Common myeloid progenitor, CD34-positive (primary cell): ENCODE measurements at regions not wholly inside any gene's neighbourhood (a gene's known extent, or its start where the extent isn't known, plus 50 kb on each side); places are given as distances from the start of the nearest gene placed in this dataset.

ENCODE experiments used
- CTCF ChIA-PET: fragments of 350-600 bp; sonication (Branson Sonifier 250); formaldehyde crosslinking; loops from one replicate; lab custom pipeline; 2021; ENCODE audit warnings: antibody characterized with exemption; lab: Charles Lee
- POLR2A ChIA-PET: fragments of 350-600 bp; sonication (Branson Sonifier 250); formaldehyde crosslinking; loops from one replicate; lab custom pipeline; 2021; ENCODE audit warnings: antibody characterized with exemption; lab: Charles Lee
- DNase-seq, 3 donors: peaks; one replicate each; pipeline versions ENCODE4 v3.0.0 to v3.0.0-alpha.2; 2013
- H3K27ac ChIP-seq, 2 experiments: 1 replicate in 1 of 2; 2 replicates in 1 of 2; pipeline ENCODE4 v1.7.0; 2013; ENCODE audit warnings: inconsistent platforms in 2 of 2, low read length in 2 of 2, mild to moderate bottlenecking in 2 of 2, low read depth in 1 of 2, moderate library complexity in 1 of 2; ENCODE audit not compliant: severe bottlenecking in 2 of 2, insufficient read depth in 1 of 2, poor library complexity in 1 of 2
- H3K27me3 ChIP-seq, 5 experiments: replicated peaks in 2 of 5; 1 replicate in 3 of 5; 2 replicates in 2 of 5; pipeline versions ENCODE4 v1.6.1 to v1.7.0; 2013; ENCODE audit warnings: low read length in 4 of 5, mild to moderate bottlenecking in 2 of 5, moderate library complexity in 2 of 5, inconsistent platforms in 1 of 5; ENCODE audit not compliant: insufficient read depth in 5 of 5, control insufficient read depth in 4 of 5
- H3K36me3 ChIP-seq, 4 experiments: 1 replicate in 2 of 4; 2 replicates in 2 of 4; pipeline versions ENCODE4 v1.6.1 to v1.7.0; 2013; ENCODE audit warnings: low read length in 3 of 4, control low read depth in 1 of 4, mild to moderate bottlenecking in 1 of 4; ENCODE audit not compliant: control insufficient read depth in 4 of 4, insufficient read depth in 4 of 4
- H3K4me1 ChIP-seq, 4 experiments: 1 replicate in 3 of 4; 2 replicates in 1 of 4; pipeline versions ENCODE4 v1.6.1 to v1.7.1; 2013; ENCODE audit warnings: low read length in 3 of 4, mild to moderate bottlenecking in 3 of 4, control low read depth in 1 of 4, inconsistent platforms in 1 of 4, moderate library complexity in 1 of 4; ENCODE audit not compliant: control insufficient read depth in 4 of 4, insufficient read depth in 4 of 4; ENCODE audit errors: control extremely low read depth in 1 of 4
- H3K4me3 ChIP-seq, 7 experiments: 1 replicate in 4 of 7; 2 replicates in 3 of 7; pipeline versions ENCODE4 v1.5.1 to v1.7.0; 2013; ENCODE audit warnings: mild to moderate bottlenecking in 7 of 7, low read length in 6 of 7, moderate library complexity in 6 of 7, inconsistent platforms in 2 of 7, low read depth in 2 of 7, control low read depth in 1 of 7; ENCODE audit not compliant: insufficient read depth in 4 of 7, control insufficient read depth in 1 of 7; ENCODE audit errors: extremely low read depth in 1 of 7
- H3K9me3 ChIP-seq, 5 experiments: 1 replicate in 4 of 5; 2 replicates in 1 of 5; pipeline versions ENCODE4 v1.6.1 to v1.7.1; 2013; ENCODE audit warnings: low read length in 4 of 5, mild to moderate bottlenecking in 2 of 5, inconsistent platforms in 1 of 5, low read depth in 1 of 5, moderate library complexity in 1 of 5; ENCODE audit not compliant: control insufficient read depth in 4 of 5, insufficient read depth in 2 of 5; ENCODE audit errors: control extremely low read depth in 1 of 5
- WGBS: methylation state at CpG from one replicate; pipeline ENCODE4 v1.1.5; 2013; ENCODE audit not compliant: insufficient coverage; 5-methylcytosine and 5-hydroxymethylcytosine counted together

DNA sequence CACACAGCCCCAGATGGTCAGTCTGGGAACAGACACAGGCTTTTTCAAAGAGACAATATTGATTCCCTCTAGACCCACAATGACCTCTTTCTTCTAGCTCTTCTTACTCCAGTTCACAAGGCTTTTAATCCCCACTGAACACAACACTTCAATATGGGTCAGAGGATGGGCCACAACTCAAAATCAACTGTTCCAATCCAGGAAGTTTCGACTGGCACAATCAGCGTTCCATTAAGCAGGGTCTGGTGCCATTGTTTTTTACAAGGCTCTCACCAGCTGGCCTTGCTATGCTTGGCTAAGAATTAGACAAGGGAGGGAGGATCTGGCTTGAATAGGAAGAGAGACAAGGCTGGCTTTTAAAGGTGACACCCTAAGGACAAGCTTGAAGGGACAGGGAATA lies 199.4 kb upstream of the SLC24A2 start:
- no peak overlapping the region for H3K27ac ChIP-seq
- H3K36me3 ChIP-seq = no peaks in the 10 kb centered on the region
- no peaks in the 10 kb centered on the region for H3K4me1 ChIP-seq
- ChIA-PET CTCF (no interaction called here), POLR2A (no interaction called here)
- H3K4me3 ChIP-seq = no peak overlapping the region
- no peaks in the 10 kb centered on the region for H3K27me3 ChIP-seq
- no peaks in the 10 kb centered on the region for H3K9me3 ChIP-seq
- 100% methylated on average over 2 of the region's 2 CpGs for WGBS
- DNase-seq = no peak

DNA sequence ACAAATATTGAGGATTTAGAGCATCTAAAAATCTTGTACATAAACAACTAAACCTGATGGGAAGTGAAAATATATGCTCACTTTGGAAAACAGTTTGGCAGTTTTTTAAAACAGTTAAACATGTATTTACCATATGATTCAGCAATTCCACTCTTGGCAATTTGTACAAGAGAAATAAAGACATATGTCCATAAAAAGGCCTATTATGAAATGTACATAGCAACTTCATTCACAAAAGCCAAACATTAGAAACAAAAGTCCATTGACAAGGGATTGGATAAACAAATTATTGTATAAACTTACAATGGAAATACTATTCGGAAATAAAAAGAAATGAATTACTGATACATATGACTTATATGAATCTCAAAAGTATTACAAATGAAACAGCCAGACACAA lies 196.2 kb upstream of the SLC24A2 start:
- Histone ChIP-seq H3K27me3 (no peaks in the 10 kb centered on the region), H3K4me3 (no peak overlapping the region), H3K4me1 (no peaks in the 10 kb centered on the region), H3K9me3 (no peaks in the 10 kb centered on the region), H3K27ac (no peak overlapping the region), H3K36me3 (no peaks in the 10 kb centered on the region)
- POLR2A ChIA-PET = no interaction called here
- CTCF ChIA-PET = no interaction called here
- WGBS = no CpG with 5 or more reads among the region's 1 CpG
- no peak for DNase-seq

DNA sequence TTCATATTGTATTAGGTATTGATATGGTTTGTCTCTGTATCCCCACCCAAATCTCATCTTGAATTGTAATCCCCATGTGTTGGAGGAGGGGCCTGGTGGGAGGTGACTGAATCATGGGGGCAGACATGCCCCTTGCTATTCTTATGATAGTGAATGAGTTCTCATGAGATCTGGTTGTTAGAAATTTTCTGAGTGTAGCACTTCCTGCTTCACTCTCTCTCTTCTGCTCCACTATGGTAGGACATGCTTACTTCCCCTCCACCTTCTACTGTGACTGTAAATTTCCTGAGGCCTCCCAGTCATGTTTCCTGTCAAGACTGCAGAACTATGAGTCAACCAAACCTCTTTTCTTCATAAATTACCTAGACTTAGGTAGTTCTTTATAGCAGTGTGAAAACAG lies 187.4 kb upstream of the SLC24A2 start:
- Histone ChIP-seq H3K4me3 (peak overlapping the region in 1 of 7 experiments; percentile 19), H3K36me3 (no peaks in the 10 kb centered on the region), H3K27me3 (no peaks in the 10 kb centered on the region), H3K9me3 (peaks cover 0 to 3% (median 0%) of the 10 kb centered on the region in 5 experiments), H3K27ac (no peak overlapping the region), H3K4me1 (peaks cover 0 to 13% (median 9%) of the 10 kb centered on the region in 4 experiments)
- peak; percentile 47 to 90 (median 83) for DNase-seq
- POLR2A ChIA-PET = no interaction called here
- CTCF ChIA-PET = no interaction called here

DNA sequence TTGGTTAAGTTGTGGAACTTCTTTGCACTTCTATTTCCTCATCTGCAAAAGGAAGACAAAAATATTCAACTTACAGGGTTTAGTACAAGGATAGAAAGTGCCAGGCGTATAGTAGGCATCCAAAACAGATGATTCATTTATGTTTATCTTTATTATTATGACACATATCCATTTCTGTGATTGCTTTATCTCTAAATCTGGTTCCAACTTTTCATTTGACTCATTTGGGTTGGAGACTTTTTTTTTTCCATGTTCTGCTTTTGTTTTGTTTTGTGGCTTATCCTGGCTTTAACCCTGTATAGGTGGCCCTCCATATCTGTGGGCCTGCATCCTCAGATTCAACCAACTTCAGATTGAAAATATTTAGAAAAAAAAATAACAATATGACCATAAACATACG lies 186.7 kb upstream of the SLC24A2 start:
- no CpG with 5 or more reads among the region's 2 CpGs for WGBS
- Histone ChIP-seq H3K4me1 (peaks cover 0 to 13% (median 9%) of the 10 kb centered on the region in 4 experiments), H3K9me3 (peaks cover 0 to 3% (median 0%) of the 10 kb centered on the region in 5 experiments), H3K4me3 (no peak overlapping the region), H3K27ac (no peak overlapping the region), H3K36me3 (no peaks in the 10 kb centered on the region), H3K27me3 (no peaks in the 10 kb centered on the region)
- POLR2A ChIA-PET = no interaction called here
- peak in 1 of 3 donors; percentile 12 for DNase-seq
- CTCF ChIA-PET = no interaction called here

DNA sequence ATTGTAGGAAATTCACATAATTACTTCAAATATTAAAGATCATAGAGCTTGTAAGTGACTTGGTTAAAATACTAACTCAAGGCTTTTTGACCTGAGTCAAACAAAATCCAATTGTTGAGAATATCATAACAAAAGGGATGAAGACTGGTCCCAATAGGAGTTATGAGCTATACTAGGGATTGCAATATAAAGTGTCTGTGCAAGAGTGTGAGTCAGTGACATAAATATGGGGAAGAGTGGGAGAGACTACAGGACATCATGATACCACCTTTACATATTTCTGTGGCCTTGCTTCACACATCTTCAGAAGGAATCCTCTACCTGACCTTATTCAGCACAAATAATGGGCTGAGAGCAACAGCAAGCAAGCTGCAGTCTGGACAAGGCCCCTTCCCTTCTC lies 180.9 kb upstream of the SLC24A2 start:
- no peak for DNase-seq
- Histone ChIP-seq H3K9me3 (no peaks in the 10 kb centered on the region), H3K4me3 (no peak overlapping the region), H3K27ac (no peak overlapping the region), H3K4me1 (no peaks in the 10 kb centered on the region), H3K27me3 (no peaks in the 10 kb centered on the region), H3K36me3 (no peaks in the 10 kb centered on the region)
- ChIA-PET CTCF (no interaction called here), POLR2A (interaction anchor here (1.0 kb wide), 1 partner anchor 9 kb away, joined by 3 read pairs; no protein-coding TSS in a partner anchor)

DNA sequence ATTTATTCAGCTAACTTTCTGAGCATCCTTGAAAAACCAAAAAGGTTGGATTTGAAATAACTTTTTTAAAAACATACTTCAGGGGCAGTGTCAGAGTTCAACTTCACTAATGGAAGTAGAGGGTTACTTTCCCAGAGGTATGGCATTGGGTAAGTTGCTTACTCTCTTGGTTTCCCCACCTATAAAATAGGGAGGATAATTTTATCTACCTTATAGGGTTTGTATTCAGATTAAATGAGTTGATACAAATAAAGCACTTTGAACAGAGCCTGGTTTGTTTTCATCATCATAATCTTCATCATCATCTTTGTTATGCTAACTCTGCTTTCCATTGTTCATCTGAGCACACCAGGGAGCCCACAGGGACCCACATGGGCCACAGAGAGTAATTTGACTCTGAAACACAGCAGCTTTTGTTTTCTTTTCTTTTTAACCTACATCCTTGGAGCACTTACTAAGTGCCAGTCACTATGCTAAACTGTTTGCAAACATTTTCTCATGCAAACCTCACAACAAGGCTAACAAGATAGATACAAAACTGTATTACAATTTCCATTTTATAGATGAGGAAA lies 179.1 kb upstream of the SLC24A2 start:
- POLR2A ChIA-PET = interaction anchor here (0.5 kb wide), 1 partner anchor 1212 kb away, joined by 3 read pairs; no protein-coding TSS in a partner anchor
- Histone ChIP-seq H3K36me3 (no peaks in the 10 kb centered on the region), H3K4me1 (no peaks in the 10 kb centered on the region), H3K27ac (no peak overlapping the region), H3K9me3 (no peaks in the 10 kb centered on the region), H3K27me3 (no peaks in the 10 kb centered on the region), H3K4me3 (no peak overlapping the region)
- CTCF ChIA-PET = no interaction called here
- DNase-seq = no peak

DNA sequence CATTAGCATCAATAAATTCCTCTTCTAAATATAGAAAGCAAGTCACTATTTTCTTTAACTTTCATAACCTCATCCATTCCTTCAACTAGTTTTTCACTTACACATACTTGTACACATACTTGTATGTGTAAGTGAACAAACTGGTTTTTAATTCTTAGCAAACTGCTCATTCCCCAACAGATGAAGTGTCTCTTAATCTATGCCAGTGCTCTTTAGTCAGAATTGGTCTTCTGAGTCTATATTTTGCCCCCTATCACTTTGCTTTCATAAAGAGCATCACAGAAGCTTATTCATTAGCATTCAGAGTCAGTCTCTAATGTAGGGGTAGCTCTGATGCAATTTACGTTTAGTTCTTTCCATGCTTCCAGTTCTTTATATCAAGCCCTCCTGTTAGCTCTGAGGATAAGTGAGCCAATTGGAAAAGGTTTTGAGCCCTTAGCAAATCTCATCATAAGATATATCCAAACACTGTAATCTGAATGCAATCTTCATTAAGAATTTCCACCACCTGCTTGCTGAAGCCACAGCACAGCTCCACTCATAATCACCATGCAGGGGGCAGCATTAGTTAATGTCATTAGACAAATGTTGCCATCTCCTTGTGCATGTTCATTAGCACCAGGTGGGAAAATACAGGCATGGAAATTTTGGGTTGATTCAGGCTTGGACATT lies 178.5 kb upstream of the SLC24A2 start:
- WGBS = 88% methylated on average over 1 of the region's 1 CpG
- no peaks in the 10 kb centered on the region for H3K4me1 ChIP-seq
- peak in 1 of 3 donors; percentile 18 for DNase-seq
- no peaks in the 10 kb centered on the region for H3K36me3 ChIP-seq
- CTCF ChIA-PET = no interaction called here
- POLR2A ChIA-PET = no interaction called here
- H3K9me3 ChIP-seq = no peaks in the 10 kb centered on the region
- H3K4me3 ChIP-seq = no peak overlapping the region
- H3K27me3 ChIP-seq = no peaks in the 10 kb centered on the region
- H3K27ac ChIP-seq = no peak overlapping the region
